Liver (tissue), 8 donors: ENCODE measurements at regions not wholly inside any gene's neighbourhood (a gene's known extent, or its start where the extent isn't known, plus 50 kb on each side); places are given as distances from the start of the nearest gene placed in this dataset.
"Not testable (repeated sequence)": the region's sequence is repeated elsewhere in the genome, so short reads cannot be mapped to it uniquely, and the experiment has no call there.

Source experiments
- DNase-seq: peaks from one replicate; pipeline ENCODE4 v3.0.0-alpha.2; 2017; ENCODE audit warnings: low spot score
- H3K27ac ChIP-seq, 2 donors: one replicate each; pipeline ENCODE4 v1.7.0; 2013; ENCODE audit warnings: inconsistent platforms in 2 of 2, low read length in 2 of 2, control low read depth in 1 of 2, low read depth in 1 of 2, mild to moderate bottlenecking in 1 of 2
- H3K27me3 ChIP-seq, 4 donors: one replicate each; pipeline versions ENCODE4 v1.6.1 to v1.7.0; 2013; ENCODE audit warnings: low read length in 3 of 4, inconsistent platforms in 1 of 4, mild to moderate bottlenecking in 1 of 4, moderate library complexity in 1 of 4; ENCODE audit not compliant: control insufficient read depth in 4 of 4, insufficient read depth in 4 of 4
- H3K36me3 ChIP-seq, 4 donors: one replicate each; pipeline versions ENCODE4 v1.6.1 to v1.7.0; 2013; ENCODE audit warnings: low read length in 3 of 4, mild to moderate bottlenecking in 3 of 4, low read depth in 1 of 4, moderate library complexity in 1 of 4; ENCODE audit not compliant: control insufficient read depth in 4 of 4, insufficient read depth in 3 of 4
- H3K4me1 ChIP-seq, 4 donors: one replicate each; pipeline versions ENCODE4 v1.6.1 to v1.7.0; 2013; ENCODE audit warnings: low read length in 3 of 4, mild to moderate bottlenecking in 3 of 4, moderate library complexity in 1 of 4; ENCODE audit not compliant: control insufficient read depth in 4 of 4, insufficient read depth in 4 of 4
- H3K4me3 ChIP-seq, 3 donors: one replicate each; pipeline versions ENCODE4 v1.6.1 to v1.7.0; 2013; ENCODE audit warnings: low read length in 3 of 3, control low read depth in 1 of 3, low read depth in 1 of 3, mild to moderate bottlenecking in 1 of 3
- H3K9ac ChIP-seq, 2 donors: one replicate each; pipeline ENCODE4 v1.7.0; 2013; ENCODE audit warnings: low read length in 2 of 2, mild to moderate bottlenecking in 2 of 2, moderate library complexity in 2 of 2, control low read depth in 1 of 2, low read depth in 1 of 2
- H3K9me3 ChIP-seq, 4 donors: one replicate each; pipeline versions ENCODE4 v1.6.1 to v1.7.0; 2013; ENCODE audit warnings: low read length in 3 of 4; ENCODE audit not compliant: control insufficient read depth in 4 of 4
- ATF3 ChIP-seq: IDR thresholded peaks from 2 replicates; pipeline ENCODE4 v1.6.1; 2016; ENCODE audit warnings: antibody characterized with exemption
- CTCF ChIP-seq: fragments of 150-350 bp; IDR thresholded peaks from 2 replicates; pipeline ENCODE4 v1.5.1; 2017; ENCODE audit warnings: improper control_type of control experiment, low read depth, low read length; ENCODE audit not compliant: missing input control
- EGR1 ChIP-seq, 2 donors: IDR thresholded peaks; 2 replicates each; pipeline ENCODE4 v1.6.1; 2016 to 2018; ENCODE audit warnings: antibody characterized with exemption in 2 of 2, low read depth in 2 of 2
- FOXA1 ChIP-seq: IDR thresholded peaks from 2 replicates; pipeline ENCODE4 v1.6.1; 2016; ENCODE audit warnings: antibody characterized with exemption
- FOXA2 ChIP-seq: IDR thresholded peaks from 2 replicates; pipeline ENCODE4 v1.6.1; 2016; ENCODE audit warnings: antibody characterized with exemption
- GABPA ChIP-seq, 2 donors: IDR thresholded peaks in 1 of 2; conservative IDR thresholded peaks in 1 of 2; 2 replicates each; pipeline ENCODE4 v1.6.1; 2016; ENCODE audit warnings: antibody characterized with exemption in 2 of 2, mild to moderate bottlenecking in 1 of 2, moderate library complexity in 1 of 2
- HNF4A ChIP-seq, 2 donors: conservative IDR thresholded peaks; 2 replicates each; pipeline ENCODE4 v1.6.1; 2016; ENCODE audit warnings: antibody characterized with exemption in 2 of 2, mild to moderate bottlenecking in 2 of 2
- HNF4G ChIP-seq: IDR thresholded peaks from 2 replicates; pipeline ENCODE4 v1.6.1; 2016; ENCODE audit warnings: antibody characterized with exemption
- JUND ChIP-seq, 2 donors: IDR thresholded peaks; 2 replicates each; pipeline ENCODE4 v1.6.1; 2016; ENCODE audit warnings: antibody characterized with exemption in 2 of 2
- MAX ChIP-seq: IDR thresholded peaks from 2 replicates; pipeline ENCODE4 v1.6.1; 2016; ENCODE audit warnings: antibody characterized with exemption
- NR2F2 ChIP-seq: IDR thresholded peaks from 2 replicates; pipeline ENCODE4 v1.6.1; 2016; ENCODE audit warnings: antibody characterized with exemption
- RAD21 ChIP-seq, 2 donors: IDR thresholded peaks; 2 replicates each; pipeline ENCODE4 v1.6.1; 2016; ENCODE audit warnings: antibody characterized with exemption in 2 of 2, mild to moderate bottlenecking in 2 of 2
- REST ChIP-seq: IDR thresholded peaks from 2 replicates; pipeline ENCODE4 v1.6.1; 2016; ENCODE audit warnings: antibody characterized with exemption, mild to moderate bottlenecking
- RXRA ChIP-seq, 2 donors: IDR thresholded peaks; 2 replicates each; pipeline ENCODE4 v1.6.1; 2017 to 2018; ENCODE audit warnings: antibody characterized with exemption in 2 of 2, mild to moderate bottlenecking in 1 of 2
- SP1 ChIP-seq: IDR thresholded peaks from 2 replicates; pipeline ENCODE4 v1.6.1; 2018; ENCODE audit warnings: antibody characterized with exemption, mild to moderate bottlenecking
- TAF1 ChIP-seq: conservative IDR thresholded peaks from 2 replicates; pipeline ENCODE4 v1.6.1; 2016; ENCODE audit warnings: antibody characterized with exemption, mild to moderate bottlenecking
- YY1 ChIP-seq: IDR thresholded peaks from 2 replicates; pipeline ENCODE4 v1.6.1; 2016; ENCODE audit warnings: antibody characterized with exemption, mild to moderate bottlenecking
- WGBS: extraction: QIAGEN DNeasy Blood & Tissue Kit; methylation state at CpG from one replicate; pipeline ENCODE4 v1.1.7; 2013; 5-methylcytosine and 5-hydroxymethylcytosine counted together
- TF ChIP-seq, protein P1 (sequence below): IDR thresholded peaks from 2 replicates; pipeline ENCODE4 v1.6.1; 2016; ENCODE audit warnings: antibody characterized with exemption
- donor health status: healthy.
- donor health status: healthy.
- donor health status: healthy.
- donor health status: healthy.
- donor health status: healthy.

DNA sequence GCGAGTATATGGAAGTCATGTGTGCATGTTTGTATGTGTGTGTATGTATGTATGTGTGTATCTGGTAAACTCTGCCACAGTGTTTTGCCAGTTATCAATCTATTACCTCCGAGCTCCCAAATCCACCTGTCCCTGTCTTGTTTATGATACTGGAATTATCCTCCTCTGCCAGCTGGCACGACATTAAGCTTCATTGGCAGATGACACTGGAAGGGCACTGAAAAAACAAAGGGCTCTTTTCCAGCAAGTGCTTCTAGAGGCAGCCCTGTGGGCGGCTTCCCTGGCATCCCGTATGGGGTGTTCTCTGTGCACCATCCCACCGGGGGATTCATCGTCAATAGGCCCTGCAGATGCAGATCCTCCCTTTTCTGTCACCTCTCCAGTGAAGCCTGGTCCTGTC, 221.5 kb downstream of the MSX2 start:
- DNase-seq = no peak
- no peaks in the 10 kb centered on the region for H3K36me3 ChIP-seq
- no peak overlapping the region for H3K9ac ChIP-seq
- H3K4me1 ChIP-seq = no peaks in the 10 kb centered on the region
- no peak for TF ChIP-seq HNF4G
- no peak for TF ChIP-seq ATF3
- TF ChIP-seq NR2F2 = no peak
- TF ChIP-seq FOXA2 = no peak
- no peak for TF ChIP-seq MAX
- no peak for TF ChIP-seq RXRA (IDR thresholded peaks at IDR 0.05)
- no peak for TF ChIP-seq HNF4A (conservative IDR thresholded peaks at IDR 0.05)
- H3K9me3 ChIP-seq = no peaks in the 10 kb centered on the region
- H3K27me3 ChIP-seq = peaks cover 0 to under 1% (median 0%) of the 10 kb centered on the region in 4 donors
- H3K27ac ChIP-seq = no peak overlapping the region
- no peak overlapping the region for H3K4me3 ChIP-seq
- whole genome bisulfite sequencing = 36% methylated on average over 7 of the region's 7 CpGs

- WGBS = 64% methylated on average over 3 of the region's 3 CpGs
- H3K4me1 ChIP-seq = no peaks in the 10 kb centered on the region
- H3K9me3 ChIP-seq = no peaks in the 10 kb centered on the region
- peaks cover 0 to 7% (median 0%) of the 10 kb centered on the region in 4 donors for H3K27me3 ChIP-seq
- H3K9ac ChIP-seq = no peak overlapping the region
- no peak for DNase-seq
- no peak for TF ChIP-seq EGR1 (IDR thresholded peaks at IDR 0.05; ENCODE audit: low read depth in 2 of 2)
- TF ChIP-seq ATF3 = no peak
- TF ChIP-seq CTCF = no peak
- TF ChIP-seq, protein P1, sequence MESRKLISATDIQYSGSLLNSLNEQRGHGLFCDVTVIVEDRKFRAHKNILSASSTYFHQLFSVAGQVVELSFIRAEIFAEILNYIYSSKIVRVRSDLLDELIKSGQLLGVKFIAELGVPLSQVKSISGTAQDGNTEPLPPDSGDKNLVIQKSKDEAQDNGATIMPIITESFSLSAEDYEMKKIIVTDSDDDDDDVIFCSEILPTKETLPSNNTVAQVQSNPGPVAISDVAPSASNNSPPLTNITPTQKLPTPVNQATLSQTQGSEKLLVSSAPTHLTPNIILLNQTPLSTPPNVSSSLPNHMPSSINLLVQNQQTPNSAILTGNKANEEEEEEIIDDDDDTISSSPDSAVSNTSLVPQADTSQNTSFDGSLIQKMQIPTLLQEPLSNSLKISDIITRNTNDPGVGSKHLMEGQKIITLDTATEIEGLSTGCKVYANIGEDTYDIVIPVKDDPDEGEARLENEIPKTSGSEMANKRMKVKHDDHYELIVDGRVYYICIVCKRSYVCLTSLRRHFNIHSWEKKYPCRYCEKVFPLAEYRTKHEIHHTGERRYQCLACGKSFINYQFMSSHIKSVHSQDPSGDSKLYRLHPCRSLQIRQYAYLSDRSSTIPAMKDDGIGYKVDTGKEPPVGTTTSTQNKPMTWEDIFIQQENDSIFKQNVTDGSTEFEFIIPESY = no peak
- no peak for TF ChIP-seq RAD21 (IDR thresholded peaks at IDR 0.05)
- TF ChIP-seq SP1 = no peak
- TF ChIP-seq FOXA2 = no peak
- TF ChIP-seq FOXA1 = no peak
- no peak for TF ChIP-seq HNF4A (conservative IDR thresholded peaks at IDR 0.05)
- no peak for TF ChIP-seq TAF1
- no peak for TF ChIP-seq HNF4G
- no peak for TF ChIP-seq RXRA (IDR thresholded peaks at IDR 0.05)
- no peak for TF ChIP-seq YY1
- TF ChIP-seq MAX = no peak
- TF ChIP-seq REST = no peak
- TF ChIP-seq GABPA (IDR thresholded peaks at IDR 0.05 in 1 of 2, conservative IDR thresholded peaks at IDR 0.05 in 1 of 2) = no peak
- TF ChIP-seq JUND (IDR thresholded peaks at IDR 0.05) = no peak
- H3K4me3 ChIP-seq = no peak overlapping the region
- no peak overlapping the region for H3K27ac ChIP-seq
- H3K36me3 ChIP-seq = no peaks in the 10 kb centered on the region
Observed at GRCh38 chr5:174943785-174944184, 219.4 kb downstream of the MSX2 start.

GRCh38 chr5:174943002-174943401, 218.6 kb downstream of the MSX2 start:
- not testable (repeated sequence) for H3K4me1 ChIP-seq, H3K36me3 ChIP-seq, H3K27me3 ChIP-seq, H3K9me3 ChIP-seq, H3K9ac ChIP-seq, DNase-seq, H3K27ac ChIP-seq, H3K4me3 ChIP-seq
- 85% methylated on average over 1 of the region's 1 CpG for WGBS
